Ishikawa (cell line): ENCODE measurements at regions not wholly inside any gene's neighbourhood (a gene's known extent, or its start where the extent isn't known, plus 50 kb on each side); places are given as distances from the start of the nearest gene placed in this dataset.

Experiments used
- CEBPB ChIP-seq: IDR thresholded peaks from 2 replicates; pipeline ENCODE4 v1.6.1; 2012
- CREB1 ChIP-seq: IDR thresholded peaks from 2 replicates; pipeline ENCODE4 v1.6.1; 2012; ENCODE audit warnings: low read depth
- EGR1 ChIP-seq: IDR thresholded peaks from 2 replicates; pipeline ENCODE4 v1.6.1; 2012
- EP300 ChIP-seq: IDR thresholded peaks from 2 replicates; pipeline ENCODE4 v1.6.1; 2012; ENCODE audit warnings: borderline replicate concordance
- FOXM1 ChIP-seq: IDR thresholded peaks from 2 replicates; pipeline ENCODE4 v1.6.1; 2012; ENCODE audit warnings: low read depth, borderline replicate concordance
- NFIC ChIP-seq: IDR thresholded peaks from 2 replicates; pipeline ENCODE4 v1.6.1; 2012
- RAD21 ChIP-seq: IDR thresholded peaks from 2 replicates; pipeline ENCODE4 v1.6.1; 2012; ENCODE audit warnings: low read depth
- TAF1 ChIP-seq: IDR thresholded peaks from 2 replicates; pipeline ENCODE4 v1.6.1; 2012; ENCODE audit warnings: low read depth, mild to moderate bottlenecking
- TCF12 ChIP-seq: IDR thresholded peaks from 2 replicates; pipeline ENCODE4 v1.6.1; 2012; ENCODE audit warnings: low read depth
- TEAD4 ChIP-seq: IDR thresholded peaks from 2 replicates; pipeline ENCODE4 v1.6.1; 2012
- YY1 ChIP-seq: IDR thresholded peaks from 2 replicates; pipeline ENCODE4 v1.6.1; 2012; ENCODE audit warnings: low read depth
- ZBTB7A ChIP-seq: IDR thresholded peaks from 2 replicates; pipeline ENCODE4 v1.6.1; 2012; ENCODE audit warnings: low read depth
- TF ChIP-seq, protein P1 (sequence below): IDR thresholded peaks from 2 replicates; pipeline ENCODE4 v1.6.1; 2012
- TF ChIP-seq, protein P2 (sequence below): IDR thresholded peaks from 2 replicates; pipeline ENCODE4 v1.6.1; 2012
- TF ChIP-seq, protein P3 (sequence below): IDR thresholded peaks from 2 replicates; pipeline ENCODE4 v1.6.1; 2012; ENCODE audit warnings: low read depth, mild to moderate bottlenecking

DNA sequence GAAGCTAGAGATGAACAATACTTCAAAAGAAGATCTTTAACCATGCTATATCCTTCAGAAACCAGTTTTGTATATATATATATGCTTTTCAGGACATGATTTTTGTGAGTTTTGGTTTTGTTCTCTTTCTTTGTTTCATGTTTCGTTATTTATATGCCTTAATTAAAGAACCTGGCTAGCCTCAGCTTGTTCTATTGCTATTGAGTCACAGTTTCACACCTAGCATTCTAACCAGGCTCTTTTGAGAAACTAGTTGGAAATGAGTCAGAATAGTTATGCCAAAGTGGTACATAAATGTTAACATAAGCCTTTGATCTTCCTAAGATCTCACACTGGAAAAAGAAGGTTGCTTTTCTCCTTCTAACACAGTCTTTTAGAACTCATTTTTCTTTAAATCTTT lies 1925.2 kb downstream of the OLFM4 start:
- TF ChIP-seq TCF12 (no peak), RAD21 (no peak), TEAD4 (no peak), EP300 (no peak), EGR1 (no peak), YY1 (no peak), CEBPB (no peak)
- TF ChIP-seq, protein P1, sequence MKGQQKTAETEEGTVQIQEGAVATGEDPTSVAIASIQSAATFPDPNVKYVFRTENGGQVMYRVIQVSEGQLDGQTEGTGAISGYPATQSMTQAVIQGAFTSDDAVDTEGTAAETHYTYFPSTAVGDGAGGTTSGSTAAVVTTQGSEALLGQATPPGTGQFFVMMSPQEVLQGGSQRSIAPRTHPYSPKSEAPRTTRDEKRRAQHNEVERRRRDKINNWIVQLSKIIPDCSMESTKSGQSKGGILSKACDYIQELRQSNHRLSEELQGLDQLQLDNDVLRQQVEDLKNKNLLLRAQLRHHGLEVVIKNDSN: no peak
- TF ChIP-seq, protein P2, sequence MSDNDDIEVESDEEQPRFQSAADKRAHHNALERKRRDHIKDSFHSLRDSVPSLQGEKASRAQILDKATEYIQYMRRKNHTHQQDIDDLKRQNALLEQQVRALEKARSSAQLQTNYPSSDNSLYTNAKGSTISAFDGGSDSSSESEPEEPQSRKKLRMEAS: no peak

DNA sequence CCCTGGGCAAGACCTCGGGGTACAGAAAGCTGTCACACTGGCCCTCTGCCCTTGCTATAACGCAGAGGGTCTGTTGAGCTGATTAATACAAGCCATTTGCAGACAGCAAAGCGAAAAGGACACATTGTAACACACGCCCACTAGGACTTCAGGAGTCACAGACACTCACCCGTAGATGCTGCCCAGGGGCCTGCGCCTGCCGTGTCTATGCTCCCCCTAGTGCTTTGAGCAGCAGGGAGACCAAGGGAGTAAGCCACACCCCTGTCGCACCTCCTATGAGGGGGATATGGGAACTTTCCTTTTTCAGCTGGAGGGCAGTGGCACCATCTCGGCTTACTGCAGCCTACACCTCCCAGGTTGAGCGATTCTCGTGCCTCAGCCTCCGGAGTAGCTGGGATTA lies 1930.2 kb downstream of the OLFM4 start:
- TF ChIP-seq FOXM1: no peak
- TF ChIP-seq CREB1: no peak
- TF ChIP-seq, protein P3, sequence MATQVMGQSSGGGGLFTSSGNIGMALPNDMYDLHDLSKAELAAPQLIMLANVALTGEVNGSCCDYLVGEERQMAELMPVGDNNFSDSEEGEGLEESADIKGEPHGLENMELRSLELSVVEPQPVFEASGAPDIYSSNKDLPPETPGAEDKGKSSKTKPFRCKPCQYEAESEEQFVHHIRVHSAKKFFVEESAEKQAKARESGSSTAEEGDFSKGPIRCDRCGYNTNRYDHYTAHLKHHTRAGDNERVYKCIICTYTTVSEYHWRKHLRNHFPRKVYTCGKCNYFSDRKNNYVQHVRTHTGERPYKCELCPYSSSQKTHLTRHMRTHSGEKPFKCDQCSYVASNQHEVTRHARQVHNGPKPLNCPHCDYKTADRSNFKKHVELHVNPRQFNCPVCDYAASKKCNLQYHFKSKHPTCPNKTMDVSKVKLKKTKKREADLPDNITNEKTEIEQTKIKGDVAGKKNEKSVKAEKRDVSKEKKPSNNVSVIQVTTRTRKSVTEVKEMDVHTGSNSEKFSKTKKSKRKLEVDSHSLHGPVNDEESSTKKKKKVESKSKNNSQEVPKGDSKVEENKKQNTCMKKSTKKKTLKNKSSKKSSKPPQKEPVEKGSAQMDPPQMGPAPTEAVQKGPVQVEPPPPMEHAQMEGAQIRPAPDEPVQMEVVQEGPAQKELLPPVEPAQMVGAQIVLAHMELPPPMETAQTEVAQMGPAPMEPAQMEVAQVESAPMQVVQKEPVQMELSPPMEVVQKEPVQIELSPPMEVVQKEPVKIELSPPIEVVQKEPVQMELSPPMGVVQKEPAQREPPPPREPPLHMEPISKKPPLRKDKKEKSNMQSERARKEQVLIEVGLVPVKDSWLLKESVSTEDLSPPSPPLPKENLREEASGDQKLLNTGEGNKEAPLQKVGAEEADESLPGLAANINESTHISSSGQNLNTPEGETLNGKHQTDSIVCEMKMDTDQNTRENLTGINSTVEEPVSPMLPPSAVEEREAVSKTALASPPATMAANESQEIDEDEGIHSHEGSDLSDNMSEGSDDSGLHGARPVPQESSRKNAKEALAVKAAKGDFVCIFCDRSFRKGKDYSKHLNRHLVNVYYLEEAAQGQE: no peak
- TF ChIP-seq RAD21: no peak
- TF ChIP-seq EP300: no peak
- TF ChIP-seq, protein P1: no peak
- no peak for TF ChIP-seq NFIC
- TF ChIP-seq, protein P2: no peak
- no peak for TF ChIP-seq ZBTB7A
- TF ChIP-seq TEAD4: no peak
- TF ChIP-seq EGR1: no peak
- no peak for TF ChIP-seq YY1
- no peak for TF ChIP-seq CEBPB
- TF ChIP-seq TAF1: no peak
- no peak for TF ChIP-seq TCF12

DNA sequence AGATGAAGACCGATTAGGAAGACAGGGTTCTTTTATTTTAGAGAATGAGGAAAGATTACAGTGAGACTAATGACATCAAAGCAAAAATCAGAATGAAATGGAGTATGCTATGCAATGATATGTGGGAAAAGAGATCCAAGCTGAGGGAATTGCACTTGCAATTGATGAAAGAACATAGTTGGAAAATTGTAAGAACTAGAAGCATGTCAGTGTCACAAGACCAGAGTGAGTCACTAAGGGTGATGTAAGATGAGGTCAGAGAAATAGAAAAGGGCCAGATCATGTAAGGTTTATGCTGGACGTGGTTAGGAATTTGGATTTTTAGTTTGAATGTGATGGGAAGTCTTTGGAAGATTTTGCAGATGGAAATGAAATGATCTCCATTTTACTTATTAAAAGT lies 1937.3 kb downstream of the OLFM4 start:
- no peak for TF ChIP-seq RAD21
- TF ChIP-seq EP300: no peak
- no peak for TF ChIP-seq NFIC
- no peak for TF ChIP-seq TAF1
- TF ChIP-seq TCF12: no peak

DNA sequence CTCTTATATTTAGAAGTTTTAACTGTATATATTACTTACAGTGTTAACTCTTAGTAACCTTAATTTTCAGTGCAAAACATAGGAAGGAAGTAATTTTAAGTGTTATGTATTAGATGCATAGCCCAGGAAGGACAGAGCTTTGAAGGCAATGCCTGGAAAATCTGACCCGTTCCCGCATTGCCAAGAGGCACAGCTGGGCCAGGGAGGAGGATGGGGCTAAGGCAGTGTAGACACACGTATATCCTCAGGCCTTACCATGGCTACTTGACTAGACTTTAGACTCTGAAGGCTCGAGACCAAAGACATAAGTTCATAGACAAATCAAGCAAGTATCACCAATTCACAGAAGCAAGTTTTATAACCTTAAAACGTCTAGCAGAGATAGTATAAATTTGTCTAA lies 1944.2 kb downstream of the OLFM4 start:
- TF ChIP-seq CEBPB (no peak), CREB1 (no peak), EP300 (no peak), TCF12 (no peak), YY1 (no peak), RAD21 (no peak), TAF1 (no peak), NFIC (no peak), EGR1 (no peak), TEAD4 (no peak), ZBTB7A (no peak)
- TF ChIP-seq, protein P2: no peak
- TF ChIP-seq, protein P3: no peak

DNA sequence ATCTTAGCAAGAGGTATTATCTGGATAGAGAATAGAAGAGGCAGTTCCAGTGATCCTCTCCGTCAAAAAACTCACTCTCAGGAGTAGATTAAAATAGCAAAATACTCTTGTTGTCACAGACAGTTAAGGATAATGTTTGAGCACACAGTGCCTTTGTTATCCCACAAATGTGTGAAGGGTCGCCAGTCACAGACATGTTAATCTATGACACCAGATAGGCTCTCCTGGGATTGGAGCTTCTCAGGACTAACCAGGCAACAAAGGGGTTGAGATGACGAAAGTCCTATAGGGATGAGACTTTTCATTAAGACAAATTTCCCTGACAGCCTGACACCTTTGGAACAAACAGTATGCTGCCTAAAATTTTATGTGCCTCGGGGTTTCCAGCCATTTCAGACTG lies 1947.1 kb downstream of the OLFM4 start:
- no peak for TF ChIP-seq NFIC
- no peak for TF ChIP-seq CREB1
- no peak for TF ChIP-seq TAF1
- TF ChIP-seq EP300: no peak
- TF ChIP-seq ZBTB7A: no peak
- no peak for TF ChIP-seq EGR1
- no peak for TF ChIP-seq RAD21
- no peak for TF ChIP-seq TEAD4
- TF ChIP-seq, protein P1: no peak
- TF ChIP-seq CEBPB: no peak
- TF ChIP-seq, protein P2: no peak
- TF ChIP-seq YY1: no peak
- TF ChIP-seq, protein P3: no peak
- TF ChIP-seq FOXM1: no peak
- no peak for TF ChIP-seq TCF12
